Ishikawa (cell line): ENCODE measurements at regions not wholly inside any gene's neighbourhood (a gene's known extent, or its start where the extent isn't known, plus 50 kb on each side); places are given as distances from the start of the nearest gene placed in this dataset.

Experiments
- CEBPB ChIP-seq: IDR thresholded peaks from 2 replicates; pipeline ENCODE4 v1.6.1; 2012
- CREB1 ChIP-seq: IDR thresholded peaks from 2 replicates; pipeline ENCODE4 v1.6.1; 2012; ENCODE audit warnings: low read depth
- EGR1 ChIP-seq: IDR thresholded peaks from 2 replicates; pipeline ENCODE4 v1.6.1; 2012
- EP300 ChIP-seq: IDR thresholded peaks from 2 replicates; pipeline ENCODE4 v1.6.1; 2012; ENCODE audit warnings: borderline replicate concordance
- FOXM1 ChIP-seq: IDR thresholded peaks from 2 replicates; pipeline ENCODE4 v1.6.1; 2012; ENCODE audit warnings: low read depth, borderline replicate concordance
- MAX ChIP-seq: IDR thresholded peaks from 2 replicates; pipeline ENCODE4 v1.6.1; 2012
- NFIC ChIP-seq: IDR thresholded peaks from 2 replicates; pipeline ENCODE4 v1.6.1; 2012
- RAD21 ChIP-seq: IDR thresholded peaks from 2 replicates; pipeline ENCODE4 v1.6.1; 2012; ENCODE audit warnings: low read depth
- REST ChIP-seq: IDR thresholded peaks from 2 replicates; pipeline ENCODE4 v1.6.1; 2012; ENCODE audit warnings: low read depth, mild to moderate bottlenecking
- TAF1 ChIP-seq: IDR thresholded peaks from 2 replicates; pipeline ENCODE4 v1.6.1; 2012; ENCODE audit warnings: low read depth, mild to moderate bottlenecking
- TCF12 ChIP-seq: IDR thresholded peaks from 2 replicates; pipeline ENCODE4 v1.6.1; 2012; ENCODE audit warnings: low read depth
- TEAD4 ChIP-seq: IDR thresholded peaks from 2 replicates; pipeline ENCODE4 v1.6.1; 2012
- USF1 ChIP-seq: IDR thresholded peaks from 2 replicates; pipeline ENCODE4 v1.6.1; 2012
- YY1 ChIP-seq: IDR thresholded peaks from 2 replicates; pipeline ENCODE4 v1.6.1; 2012; ENCODE audit warnings: low read depth
- ZBTB7A ChIP-seq: IDR thresholded peaks from 2 replicates; pipeline ENCODE4 v1.6.1; 2012; ENCODE audit warnings: low read depth

- TF ChIP-seq CEBPB (no peak), RAD21 (peak; percentile 60), TEAD4 (no peak), REST (no peak)
Observed at GRCh38 chr4:177051473-177052060, 258.1 kb upstream of the NEIL3 start.

GRCh38 chr4:177052211-177052934 is 257.3 kb upstream of the NEIL3 start:
- TF ChIP-seq MAX (no peak), CREB1 (no peak)

GRCh38 chr4:177057186-177057585 is 252.5 kb upstream of the NEIL3 start:
- no peak for TF ChIP-seq NFIC
- no peak for TF ChIP-seq TEAD4
- TF ChIP-seq USF1: no peak
- no peak for TF ChIP-seq TCF12
- TF ChIP-seq EP300: no peak
- no peak for TF ChIP-seq CEBPB
- TF ChIP-seq YY1: no peak
- no peak for TF ChIP-seq MAX
- TF ChIP-seq RAD21: no peak

GRCh38 chr4:177064116-177064515 is 245.6 kb upstream of the NEIL3 start:
- TF ChIP-seq TEAD4: no peak

GRCh38 chr4:177064729-177065394 is 244.8 kb upstream of the NEIL3 start:
- TF ChIP-seq ZBTB7A: no peak
- no peak for TF ChIP-seq TAF1
- TF ChIP-seq YY1: no peak
- no peak for TF ChIP-seq MAX
- TF ChIP-seq NFIC: no peak

- TF ChIP-seq EP300 (no peak), USF1 (no peak), YY1 (no peak), ZBTB7A (no peak), NFIC (no peak), FOXM1 (no peak), RAD21 (no peak), TEAD4 (no peak), EGR1 (no peak), REST (no peak), CEBPB (no peak), TCF12 (no peak), CREB1 (no peak), TAF1 (no peak)
Observed at GRCh38 chr4:177066746-177067145, 242.9 kb upstream of the NEIL3 start.
